Panc1 (cell line): ENCODE measurements at regions not wholly inside any gene's neighbourhood (a gene's known extent, or its start where the extent isn't known, plus 50 kb on each side); places are given as distances from the start of the nearest gene placed in this dataset.

Source experiments
- ATAC-seq: fragments of 200-7000 bp; cut with Tn5 transposase; 2 replicates; pipeline ENCODE4 v1.9.1; 2020; ENCODE audit warnings: mild to moderate bottlenecking, moderate library complexity
- BruUV-seq: library from RNA; stranded (reverse); fragments of 400-500 nt; replicated peaks from 2 replicates; lab custom pipeline; 2021; lab: Mats Ljungman, UMichigan
- CTCF ChIA-PET: fragments of 300-600 bp; sonication (Branson Sonifier 250); formaldehyde crosslinking; loops from one replicate; lab custom pipeline; 2022; ENCODE audit warnings: antibody characterized with exemption; lab: Charles Lee
- POLR2A ChIA-PET: fragments of 300-600 bp; sonication (Branson Sonifier 250); formaldehyde crosslinking; loops from one replicate; lab custom pipeline; 2022; ENCODE audit warnings: antibody characterized with exemption; lab: Charles Lee
- DNase-seq: peaks from one replicate; pipeline ENCODE4 v3.0.0-alpha.2; 2010; ENCODE audit warnings: low read depth, low spot score
- H3K27ac ChIP-seq: 2 replicates; pipeline ENCODE4 v1.5.1; 2011; ENCODE audit warnings: mild to moderate bottlenecking, low read length, inconsistent platforms
- H3K27me3 ChIP-seq: fragments of 200-500 bp; sonication (Bioruptor generic); 2 replicates; pipeline ENCODE4 v1.6.0; 2014; ENCODE audit warnings: low read length, inconsistent platforms; ENCODE audit not compliant: control insufficient read depth, insufficient read depth
- H3K36me3 ChIP-seq: fragments of 200-500 bp; sonication (Bioruptor generic); 2 replicates; pipeline ENCODE4 v1.5.1; 2014; ENCODE audit warnings: inconsistent platforms, mild to moderate bottlenecking, low read length, moderate library complexity; ENCODE audit not compliant: control insufficient read depth, insufficient read depth
- H3K4me1 ChIP-seq: 2 replicates; pipeline ENCODE4 v1.5.1; 2011; ENCODE audit warnings: inconsistent platforms, mild to moderate bottlenecking, low read length, moderate library complexity; ENCODE audit not compliant: control insufficient read depth, insufficient read depth
- H3K4me3 ChIP-seq, 2 experiments: 2 replicates each; pipeline ENCODE4 v1.5.1; 2011 to 2012; ENCODE audit warnings: low read depth in 2 of 2, low read length in 2 of 2, mild to moderate bottlenecking in 2 of 2, inconsistent platforms in 1 of 2, moderate library complexity in 1 of 2
- H3K9me3 ChIP-seq: fragments of 200-500 bp; sonication (Bioruptor generic); 2 replicates; pipeline ENCODE4 v1.5.1; 2014; ENCODE audit warnings: low read depth, mild to moderate bottlenecking, inconsistent platforms, low read length, moderate library complexity; ENCODE audit not compliant: control insufficient read depth, insufficient read depth
- CTCF ChIP-seq: fragments of 450-650 bp; IDR thresholded peaks from 2 replicates; pipeline ENCODE4 v1.5.1; 2017; ENCODE audit warnings: mild to moderate bottlenecking
- POLR2AphosphoS5 ChIP-seq: IDR thresholded peaks from 2 replicates; pipeline ENCODE4 v1.6.1; 2012; ENCODE audit warnings: mild to moderate bottlenecking, low read depth, low read length, moderate library complexity
- REST ChIP-seq, 2 experiments: IDR thresholded peaks; 2 replicates each; pipeline ENCODE4 v1.6.1; 2011 to 2012; ENCODE audit warnings: low read depth in 2 of 2, control low read depth in 1 of 2, low read length in 1 of 2, mild to moderate bottlenecking in 1 of 2, moderate library complexity in 1 of 2; ENCODE audit not compliant: insufficient read depth in 1 of 2
- SIN3A ChIP-seq: IDR thresholded peaks from 2 replicates; pipeline ENCODE4 v1.6.1; 2012; ENCODE audit warnings: low read depth, mild to moderate bottlenecking, low read length, moderate library complexity, borderline replicate concordance; ENCODE audit not compliant: insufficient read depth
- TCF7L2 ChIP-seq: IDR thresholded peaks from 2 replicates; pipeline ENCODE4 v1.6.1; 2011; ENCODE audit warnings: mild to moderate bottlenecking, low read depth, low read length, inconsistent platforms
- in situ Hi-C: cut with HindIII; loops from 2 replicates; pipeline ENCODE4 v1.10.0; 2016; ENCODE audit warnings: low sequenced_read_pairs, low pct_unique_long_range_greater_than_20kb
- intact Hi-C: fragments of 100-400 bp; cut with micrococcal nuclease; formaldehyde crosslinking; loops from one replicate; pipeline ENCODE4 v1.10.0; 2022; ENCODE audit not compliant: unreplicated experiment

- TF ChIP-seq CTCF, result no peak
- TF ChIP-seq SIN3A, result no peak
- TF ChIP-seq TCF7L2, result no peak
- no peak for TF ChIP-seq REST (IDR thresholded peaks at IDR 0.05; ENCODE audit: insufficient read depth in 1 of 2, low read depth in 2 of 2, low read length in 1 of 2)
- TF ChIP-seq POLR2AphosphoS5, result no peak
Measured at GRCh38 chr2:181308766-181309515, 148.2 kb upstream of the ITGA4 start.

GRCh38 chr2:181309586-181309985, 147.6 kb upstream of the ITGA4 start:
- intact Hi-C loops, result no loop called here
- BruUV-seq, result no TSS peak
- no peaks in the 10 kb centered on the region for H3K9me3 ChIP-seq
- no peaks in the 10 kb centered on the region for H3K4me1 ChIP-seq
- no peak overlapping the region for H3K27ac ChIP-seq
- ChIA-PET POLR2A (no interaction called here), CTCF (no interaction called here)
- ATAC-seq (no peak), DNase-seq (no peak)
- H3K36me3 ChIP-seq, result no peaks in the 10 kb centered on the region
- H3K4me3 ChIP-seq, result no peak overlapping the region
- no peaks in the 10 kb centered on the region for H3K27me3 ChIP-seq
- no peak for TF ChIP-seq REST (IDR thresholded peaks at IDR 0.05; ENCODE audit: insufficient read depth in 1 of 2, low read depth in 2 of 2, low read length in 1 of 2)
- no peak for TF ChIP-seq POLR2AphosphoS5
- TF ChIP-seq CTCF, result no peak
- in situ Hi-C loops, result no loop called here

More at GRCh38 chr2:181308766-181309515, 148.2 kb upstream of the ITGA4 start:
- H3K27ac ChIP-seq, result no peak overlapping the region
- no peaks in the 10 kb centered on the region for H3K9me3 ChIP-seq
- ATAC-seq (no peak), DNase-seq (no peak)
- no peaks in the 10 kb centered on the region for H3K4me1 ChIP-seq
- in situ Hi-C loops, result no loop called here
- H3K4me3 ChIP-seq, result no peak overlapping the region
- intact Hi-C loops, result no loop called here
- no peaks in the 10 kb centered on the region for H3K36me3 ChIP-seq
- no TSS peak for BruUV-seq
- ChIA-PET CTCF (no interaction called here), POLR2A (no interaction called here)
- H3K27me3 ChIP-seq, result no peaks in the 10 kb centered on the region
